ENCODE measurements at regions not wholly inside any gene's neighbourhood (a gene's known extent, or its start where the extent isn't known, plus 50 kb on each side); places are given as distances from the start of the nearest gene placed in this dataset.

GRCh38 chr4:36815536-36815935 is 429.0 kb upstream of the NWD2 start:
- no peak for DNase-seq (ENCODE audit: low read depth)

- DNase-seq (ENCODE audit: low read depth), result no peak
Measured at GRCh38 chr4:36823199-36823967, 421.2 kb upstream of the NWD2 start.

- no peak for DNase-seq (ENCODE audit: low read depth)
Measured at GRCh38 chr4:36824682-36825081, 419.9 kb upstream of the NWD2 start.

GRCh38 chr4:36835246-36835645 is 409.3 kb upstream of the NWD2 start:
- no peak for DNase-seq (ENCODE audit: low read depth)

- DNase-seq (ENCODE audit: low read depth), result no peak
Measured at GRCh38 chr4:36841583-36842326, 402.8 kb upstream of the NWD2 start.

GRCh38 chr4:36844448-36844847 is 400.1 kb upstream of the NWD2 start:
- no peak for DNase-seq (ENCODE audit: low read depth)

GRCh38 chr4:36852856-36853255 is 391.7 kb upstream of the NWD2 start:
- DNase-seq (ENCODE audit: low read depth), result no peak

- DNase-seq (ENCODE audit: low read depth), result no peak
Measured at GRCh38 chr4:36854554-36854953, 390.0 kb upstream of the NWD2 start.

- DNase-seq (ENCODE audit: low read depth), result no peak
Measured at GRCh38 chr4:36863601-36864000, 380.9 kb upstream of the NWD2 start.

GRCh38 chr4:36870121-36870520 is 374.4 kb upstream of the NWD2 start:
- no peak for DNase-seq (ENCODE audit: low read depth)

GRCh38 chr4:36872679-36873078 is 371.9 kb upstream of the NWD2 start:
- no peak for DNase-seq (ENCODE audit: low read depth)

- DNase-seq (ENCODE audit: low read depth), result no peak
Measured at GRCh38 chr4:36884151-36884550, 360.4 kb upstream of the NWD2 start.

- DNase-seq (ENCODE audit: low read depth), result no peak
Measured at GRCh38 chr4:36891971-36892370, 352.6 kb upstream of the NWD2 start.

GRCh38 chr4:36900446-36900987 is 344.0 kb upstream of the NWD2 start:
- DNase-seq (ENCODE audit: low read depth), result no peak

- DNase-seq (ENCODE audit: low read depth), result no peak
Measured at GRCh38 chr4:36904823-36905222, 339.7 kb upstream of the NWD2 start.

- no peak for DNase-seq (ENCODE audit: low read depth)
Measured at GRCh38 chr4:36914106-36914505, 330.4 kb upstream of the NWD2 start.

- DNase-seq (ENCODE audit: low read depth), result no peak
Measured at GRCh38 chr4:36915717-36916116, 328.8 kb upstream of the NWD2 start.

GRCh38 chr4:36917413-36917812 is 327.1 kb upstream of the NWD2 start:
- no peak for DNase-seq (ENCODE audit: low read depth)

- DNase-seq (ENCODE audit: low read depth), result no peak
Measured at GRCh38 chr4:36919721-36920120, 324.8 kb upstream of the NWD2 start.

- DNase-seq (ENCODE audit: low read depth), result no peak
Measured at GRCh38 chr4:36921476-36922216, 322.9 kb upstream of the NWD2 start.

- DNase-seq (ENCODE audit: low read depth), result no peak
Measured at GRCh38 chr4:36930562-36931111, 313.9 kb upstream of the NWD2 start.

- no peak for DNase-seq (ENCODE audit: low read depth)
Measured at GRCh38 chr4:36944232-36944631, 300.3 kb upstream of the NWD2 start.
